ENCODE measurements at regions not wholly inside any gene's neighbourhood (a gene's known extent, or its start where the extent isn't known, plus 50 kb on each side); places are given as distances from the start of the nearest gene placed in this dataset.

DNA sequence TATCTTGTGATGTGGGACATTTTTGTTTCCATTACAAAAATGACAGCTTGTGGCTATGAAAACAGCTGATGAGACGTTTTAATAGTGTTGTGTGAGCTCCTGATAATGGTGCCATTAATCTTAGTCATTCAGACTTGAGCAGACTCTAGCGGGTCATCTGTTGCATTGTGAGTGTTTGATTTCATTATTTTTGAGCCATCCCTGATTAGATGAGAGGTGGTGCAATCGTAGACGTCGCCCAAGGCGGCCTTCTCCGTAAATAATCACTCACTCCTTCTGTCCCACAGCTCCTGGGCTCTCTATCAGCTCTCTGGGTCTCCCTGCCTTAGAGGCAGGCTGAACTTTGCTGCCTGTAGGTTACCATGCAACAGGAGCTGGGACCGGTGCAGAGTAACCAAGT is 528.0 kb upstream of the SGCG start:
- WGBS (ENCODE audit: insufficient coverage): 89% methylated on average over 4 of the region's 8 CpGs
- Histone ChIP-seq H3K9me3 (ENCODE audit: control extremely low read depth in 1 of 5, control insufficient read depth in 4 of 5, insufficient read depth in 2 of 5, low read depth in 1 of 5, low read length in 4 of 5) (no peaks in the 10 kb centered on the region), H3K4me1 (ENCODE audit: control extremely low read depth in 1 of 4, control insufficient read depth in 4 of 4, insufficient read depth in 4 of 4, low read length in 3 of 4) (no peaks in the 10 kb centered on the region), H3K4me3 (ENCODE audit: control insufficient read depth in 1 of 7, extremely low read depth in 1 of 7, insufficient read depth in 4 of 7, low read depth in 2 of 7, low read length in 6 of 7) (no peak overlapping the region), H3K36me3 (ENCODE audit: control insufficient read depth in 4 of 4, insufficient read depth in 4 of 4, low read length in 3 of 4) (no peaks in the 10 kb centered on the region), H3K27ac (ENCODE audit: insufficient read depth in 1 of 2, low read depth in 1 of 2, low read length in 2 of 2, poor library complexity in 1 of 2, severe bottlenecking in 2 of 2) (no peak overlapping the region), H3K27me3 (replicated peaks in 2 of 5; ENCODE audit: control insufficient read depth in 4 of 5, insufficient read depth in 5 of 5, low read length in 4 of 5) (no peaks in the 10 kb centered on the region)
- POLR2A ChIA-PET: no interaction called here
- DNase-seq: no peak
- CTCF ChIA-PET: no interaction called here

DNA sequence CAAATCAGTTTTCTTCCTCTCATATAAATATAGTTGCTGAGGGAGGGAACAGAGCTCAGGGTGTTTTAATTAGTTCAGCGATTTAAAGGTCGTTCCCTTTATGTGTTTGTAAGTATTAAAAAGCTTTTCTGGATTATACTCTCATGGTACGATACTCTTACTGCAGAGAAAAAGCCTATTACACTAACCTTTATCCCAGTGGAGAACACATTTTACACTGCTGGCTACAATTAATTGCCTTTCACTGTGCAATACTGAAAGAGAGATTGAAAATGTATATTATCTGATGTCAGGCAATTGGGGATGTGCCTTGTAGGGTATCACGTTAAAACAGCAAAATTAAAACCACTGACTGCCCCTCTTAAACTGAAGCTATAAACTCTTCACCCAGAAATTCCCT is 526.9 kb upstream of the SGCG start:
- H3K4me1 ChIP-seq (ENCODE audit: control extremely low read depth in 1 of 4, control insufficient read depth in 4 of 4, insufficient read depth in 4 of 4, low read length in 3 of 4): no peaks in the 10 kb centered on the region
- H3K27ac ChIP-seq (ENCODE audit: insufficient read depth in 1 of 2, low read depth in 1 of 2, low read length in 2 of 2, poor library complexity in 1 of 2, severe bottlenecking in 2 of 2): no peak overlapping the region
- no peaks in the 10 kb centered on the region for H3K27me3 ChIP-seq (replicated peaks in 2 of 5; ENCODE audit: control insufficient read depth in 4 of 5, insufficient read depth in 5 of 5, low read length in 4 of 5)
- no peaks in the 10 kb centered on the region for H3K9me3 ChIP-seq (ENCODE audit: control extremely low read depth in 1 of 5, control insufficient read depth in 4 of 5, insufficient read depth in 2 of 5, low read depth in 1 of 5, low read length in 4 of 5)
- ChIA-PET CTCF (no interaction called here), POLR2A (no interaction called here)
- H3K36me3 ChIP-seq (ENCODE audit: control insufficient read depth in 4 of 4, insufficient read depth in 4 of 4, low read length in 3 of 4): no peaks in the 10 kb centered on the region
- DNase-seq: no peak
- WGBS (ENCODE audit: insufficient coverage): no CpG with 5 or more reads among the region's 4 CpGs
- no peak overlapping the region for H3K4me3 ChIP-seq (ENCODE audit: control insufficient read depth in 1 of 7, extremely low read depth in 1 of 7, insufficient read depth in 4 of 7, low read depth in 2 of 7, low read length in 6 of 7)

DNA sequence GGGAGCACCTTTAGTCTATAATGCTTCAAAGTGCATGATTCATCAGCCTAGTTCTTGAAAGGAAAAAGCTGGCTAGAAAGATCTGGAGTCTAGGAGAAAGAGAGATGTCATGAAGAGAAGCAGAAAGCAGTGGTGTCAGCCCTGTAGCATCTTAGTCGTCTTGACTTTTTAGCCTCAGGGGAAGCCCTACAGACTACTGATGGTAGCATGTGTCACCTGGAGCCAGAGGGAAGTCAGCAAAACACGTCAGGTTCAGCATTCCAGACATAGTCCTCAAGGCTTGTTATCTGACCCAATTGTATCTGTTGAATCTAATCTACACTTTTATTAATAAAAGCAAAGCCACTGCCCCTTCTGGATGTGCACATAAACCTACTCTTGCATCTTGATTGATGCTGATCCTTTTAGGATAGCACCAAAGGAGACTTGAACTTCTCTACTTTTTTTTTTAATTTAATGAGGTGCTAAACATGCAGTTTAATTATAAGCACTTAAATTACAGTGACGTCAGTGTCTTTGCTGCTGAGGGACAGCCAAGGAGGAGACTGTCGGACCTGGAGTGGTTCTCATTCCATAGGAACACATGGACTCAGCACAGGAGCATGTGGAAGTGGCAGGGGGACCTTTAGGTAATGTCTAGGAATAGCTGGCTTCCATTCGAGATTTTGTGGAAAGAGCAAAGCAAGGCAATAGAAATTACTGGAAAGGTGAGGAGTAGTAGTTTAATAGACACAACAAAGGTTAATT is 525.5 kb upstream of the SGCG start:
- no peak overlapping the region for H3K27ac ChIP-seq (ENCODE audit: insufficient read depth in 1 of 2, low read depth in 1 of 2, low read length in 2 of 2, poor library complexity in 1 of 2, severe bottlenecking in 2 of 2)
- H3K4me3 ChIP-seq (ENCODE audit: control insufficient read depth in 1 of 7, extremely low read depth in 1 of 7, insufficient read depth in 4 of 7, low read depth in 2 of 7, low read length in 6 of 7): no peak overlapping the region
- 80% methylated on average over 5 of the region's 5 CpGs for WGBS (ENCODE audit: insufficient coverage)
- no peaks in the 10 kb centered on the region for H3K9me3 ChIP-seq (ENCODE audit: control extremely low read depth in 1 of 5, control insufficient read depth in 4 of 5, insufficient read depth in 2 of 5, low read depth in 1 of 5, low read length in 4 of 5)
- H3K4me1 ChIP-seq (ENCODE audit: control extremely low read depth in 1 of 4, control insufficient read depth in 4 of 4, insufficient read depth in 4 of 4, low read length in 3 of 4): no peaks in the 10 kb centered on the region
- H3K36me3 ChIP-seq (ENCODE audit: control insufficient read depth in 4 of 4, insufficient read depth in 4 of 4, low read length in 3 of 4): no peaks in the 10 kb centered on the region
- no peaks in the 10 kb centered on the region for H3K27me3 ChIP-seq (replicated peaks in 2 of 5; ENCODE audit: control insufficient read depth in 4 of 5, insufficient read depth in 5 of 5, low read length in 4 of 5)
- ChIA-PET CTCF (no interaction called here), POLR2A (no interaction called here)
- no peak for DNase-seq

DNA sequence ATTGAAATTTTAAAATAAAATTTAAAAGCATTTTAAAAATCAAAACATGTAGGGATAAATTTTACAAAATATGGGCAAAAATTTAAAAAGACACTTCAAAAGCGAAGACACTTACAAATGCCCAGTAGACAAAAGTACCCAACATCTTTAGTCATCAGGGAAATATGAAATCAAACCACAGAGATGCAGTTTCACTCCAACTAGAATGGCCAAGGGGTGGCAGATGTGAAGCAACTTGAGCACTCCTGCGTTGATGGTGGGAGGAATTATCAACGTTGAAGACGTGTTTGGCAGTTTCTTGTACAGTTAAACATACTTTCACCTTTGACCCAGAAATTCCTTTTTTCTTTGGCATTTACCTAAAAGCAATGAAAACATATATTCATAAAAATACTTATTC is 518.0 kb upstream of the SGCG start:
- H3K9me3 ChIP-seq (ENCODE audit: control extremely low read depth in 1 of 5, control insufficient read depth in 4 of 5, insufficient read depth in 2 of 5, low read depth in 1 of 5, low read length in 4 of 5): no peaks in the 10 kb centered on the region
- 86% methylated on average over 1 of the region's 4 CpGs for WGBS (ENCODE audit: insufficient coverage)
- H3K4me1 ChIP-seq (ENCODE audit: control extremely low read depth in 1 of 4, control insufficient read depth in 4 of 4, insufficient read depth in 4 of 4, low read length in 3 of 4): no peaks in the 10 kb centered on the region
- CTCF ChIA-PET: no interaction called here
- no peak overlapping the region for H3K4me3 ChIP-seq (ENCODE audit: control insufficient read depth in 1 of 7, extremely low read depth in 1 of 7, insufficient read depth in 4 of 7, low read depth in 2 of 7, low read length in 6 of 7)
- no peak for DNase-seq
- no peaks in the 10 kb centered on the region for H3K36me3 ChIP-seq (ENCODE audit: control insufficient read depth in 4 of 4, insufficient read depth in 4 of 4, low read length in 3 of 4)
- POLR2A ChIA-PET: no interaction called here
- no peak overlapping the region for H3K27ac ChIP-seq (ENCODE audit: insufficient read depth in 1 of 2, low read depth in 1 of 2, low read length in 2 of 2, poor library complexity in 1 of 2, severe bottlenecking in 2 of 2)
- no peaks in the 10 kb centered on the region for H3K27me3 ChIP-seq (replicated peaks in 2 of 5; ENCODE audit: control insufficient read depth in 4 of 5, insufficient read depth in 5 of 5, low read length in 4 of 5)

DNA sequence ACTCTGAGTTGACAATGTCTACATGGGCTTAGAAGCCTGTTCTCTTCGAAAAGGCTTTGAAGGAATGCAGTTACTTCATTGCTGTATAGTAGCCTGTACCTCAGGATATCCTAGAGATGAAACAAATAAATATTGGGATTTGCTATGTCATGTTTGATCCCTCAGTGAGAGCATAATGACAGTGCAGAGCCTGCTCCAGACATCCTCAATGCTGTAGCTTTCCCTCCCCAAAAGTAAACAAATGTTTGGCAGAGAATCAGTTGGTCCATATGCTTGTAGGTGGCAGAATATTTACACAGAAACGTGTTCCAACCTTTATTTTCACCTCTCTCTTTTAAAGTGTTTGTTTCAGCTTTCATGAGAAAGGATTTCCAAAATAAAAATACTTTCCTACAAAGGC is 515.3 kb upstream of the SGCG start:
- Histone ChIP-seq H3K4me3 (ENCODE audit: control insufficient read depth in 1 of 7, extremely low read depth in 1 of 7, insufficient read depth in 4 of 7, low read depth in 2 of 7, low read length in 6 of 7) (no peak overlapping the region), H3K36me3 (ENCODE audit: control insufficient read depth in 4 of 4, insufficient read depth in 4 of 4, low read length in 3 of 4) (no peaks in the 10 kb centered on the region), H3K27ac (ENCODE audit: insufficient read depth in 1 of 2, low read depth in 1 of 2, low read length in 2 of 2, poor library complexity in 1 of 2, severe bottlenecking in 2 of 2) (no peak overlapping the region), H3K27me3 (replicated peaks in 2 of 5; ENCODE audit: control insufficient read depth in 4 of 5, insufficient read depth in 5 of 5, low read length in 4 of 5) (no peaks in the 10 kb centered on the region), H3K4me1 (ENCODE audit: control extremely low read depth in 1 of 4, control insufficient read depth in 4 of 4, insufficient read depth in 4 of 4, low read length in 3 of 4) (no peaks in the 10 kb centered on the region), H3K9me3 (ENCODE audit: control extremely low read depth in 1 of 5, control insufficient read depth in 4 of 5, insufficient read depth in 2 of 5, low read depth in 1 of 5, low read length in 4 of 5) (no peaks in the 10 kb centered on the region)
- ChIA-PET POLR2A (no interaction called here), CTCF (no interaction called here)
- WGBS (ENCODE audit: insufficient coverage): no CpG with 5 or more reads among the region's 2 CpGs
- no peak for DNase-seq

DNA sequence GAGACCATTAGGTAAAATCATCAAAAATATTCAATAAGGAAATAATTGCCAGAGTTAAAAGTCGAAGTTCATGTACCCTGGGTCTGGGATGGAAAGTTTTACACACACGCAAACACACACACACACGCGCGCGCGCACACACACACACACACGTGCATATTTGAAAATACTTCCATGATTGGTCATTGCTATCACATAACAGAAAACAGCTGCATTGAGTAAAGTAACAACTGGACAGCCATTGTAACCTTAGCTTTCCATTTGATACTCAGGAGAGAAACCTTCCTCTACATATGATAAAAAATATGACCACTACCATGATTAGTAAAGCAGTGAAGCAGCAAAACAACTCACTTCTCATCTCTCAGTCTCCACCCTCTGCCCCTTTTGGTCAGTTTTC is 490.0 kb upstream of the SGCG start:
- Histone ChIP-seq H3K27me3 (replicated peaks in 2 of 5; ENCODE audit: control insufficient read depth in 4 of 5, insufficient read depth in 5 of 5, low read length in 4 of 5) (no peaks in the 10 kb centered on the region), H3K4me1 (ENCODE audit: control extremely low read depth in 1 of 4, control insufficient read depth in 4 of 4, insufficient read depth in 4 of 4, low read length in 3 of 4) (no peaks in the 10 kb centered on the region), H3K4me3 (ENCODE audit: control insufficient read depth in 1 of 7, extremely low read depth in 1 of 7, insufficient read depth in 4 of 7, low read depth in 2 of 7, low read length in 6 of 7) (no peak overlapping the region), H3K36me3 (ENCODE audit: control insufficient read depth in 4 of 4, insufficient read depth in 4 of 4, low read length in 3 of 4) (no peaks in the 10 kb centered on the region), H3K9me3 (ENCODE audit: control extremely low read depth in 1 of 5, control insufficient read depth in 4 of 5, insufficient read depth in 2 of 5, low read depth in 1 of 5, low read length in 4 of 5) (peaks cover 0 to 11% (median 0%) of the 10 kb centered on the region in 5 experiments), H3K27ac (ENCODE audit: insufficient read depth in 1 of 2, low read depth in 1 of 2, low read length in 2 of 2, poor library complexity in 1 of 2, severe bottlenecking in 2 of 2) (no peak overlapping the region)
- WGBS (ENCODE audit: insufficient coverage): 67% methylated on average over 6 of the region's 8 CpGs
- no peak for DNase-seq
- CTCF ChIA-PET: interaction anchor here (0.6 kb wide), 1 partner anchor 42 kb away, joined by 3 read pairs; no protein-coding TSS in a partner anchor
- POLR2A ChIA-PET: no interaction called here

DNA sequence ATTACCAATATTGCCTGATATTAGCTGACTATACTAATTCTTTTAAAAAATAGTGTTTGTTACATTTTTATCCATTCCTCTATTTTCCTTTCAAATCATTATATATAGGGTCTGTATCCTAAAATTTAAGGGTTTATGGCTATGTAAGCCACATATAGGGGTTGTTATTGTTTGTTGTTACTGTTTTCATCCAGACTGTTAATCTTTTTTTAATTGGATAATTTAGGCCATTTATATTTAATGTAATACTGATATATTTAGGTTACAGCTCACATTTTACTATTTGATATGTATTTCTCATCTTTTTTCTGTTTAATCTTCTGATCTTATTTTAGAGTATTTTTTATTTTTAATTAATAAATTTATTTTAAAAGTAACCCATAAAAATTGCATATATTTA is 487.1 kb upstream of the SGCG start:
- CTCF ChIA-PET: no interaction called here

More for the DNA sequence above, 487.1 kb upstream of the SGCG start:
- H3K36me3 ChIP-seq (ENCODE audit: control insufficient read depth in 4 of 4, insufficient read depth in 4 of 4, low read length in 3 of 4): no peaks in the 10 kb centered on the region
- H3K27ac ChIP-seq (ENCODE audit: insufficient read depth in 1 of 2, low read depth in 1 of 2, low read length in 2 of 2, poor library complexity in 1 of 2, severe bottlenecking in 2 of 2): no peak overlapping the region
- no peak overlapping the region for H3K4me3 ChIP-seq (ENCODE audit: control insufficient read depth in 1 of 7, extremely low read depth in 1 of 7, insufficient read depth in 4 of 7, low read depth in 2 of 7, low read length in 6 of 7)
- peaks cover 0 to 7% (median 0%) of the 10 kb centered on the region in 5 experiments for H3K9me3 ChIP-seq (ENCODE audit: control extremely low read depth in 1 of 5, control insufficient read depth in 4 of 5, insufficient read depth in 2 of 5, low read depth in 1 of 5, low read length in 4 of 5)
- peaks cover 0 to 1% (median 0%) of the 10 kb centered on the region in 5 experiments for H3K27me3 ChIP-seq (replicated peaks in 2 of 5; ENCODE audit: control insufficient read depth in 4 of 5, insufficient read depth in 5 of 5, low read length in 4 of 5)
- POLR2A ChIA-PET: no interaction called here
- no peak for DNase-seq
- H3K4me1 ChIP-seq (ENCODE audit: control extremely low read depth in 1 of 4, control insufficient read depth in 4 of 4, insufficient read depth in 4 of 4, low read length in 3 of 4): no peaks in the 10 kb centered on the region

Data from common myeloid progenitor, CD34-positive (primary cell).